GM13977 (cell line): ENCODE measurements at regions not wholly inside any gene's neighbourhood (a gene's known extent, or its start where the extent isn't known, plus 50 kb on each side); places are given as distances from the start of the nearest gene placed in this dataset.

Experiments used
- DNase-seq: peaks from one replicate; pipeline ENCODE4 v3.0.0; 2012; ENCODE audit warnings: low spot score
- CTCF ChIP-seq: IDR thresholded peaks from 2 replicates; pipeline ENCODE4 v1.5.1; 2012; ENCODE audit warnings: mild to moderate bottlenecking, control low read depth; ENCODE audit not compliant: insufficient read depth; ENCODE audit errors: extremely low read depth, missing control alignments
- in situ Hi-C: fragments of 300-500 bp; cut with MboI; formaldehyde crosslinking; loops from one replicate; pipeline ENCODE4 v1.12.0; 2022; ENCODE audit warnings: low sequenced_read_pairs, low pct_unique_long_range_greater_than_20kb, mixed read lengths, inconsistent platforms; ENCODE audit not compliant: unreplicated experiment

- in situ Hi-C loops, result no loop called here
- no peak for DNase-seq
- no peak for TF ChIP-seq CTCF
Observed at GRCh38 chr7:131032786-131033185, 294.9 kb upstream of the MKLN1 start.

- in situ Hi-C loops, result no loop called here
- no peak for DNase-seq
Observed at GRCh38 chr7:131034166-131034881, 293.4 kb upstream of the MKLN1 start.

GRCh38 chr7:131035088-131035770 lies 292.4 kb upstream of the MKLN1 start:
- DNase-seq, result no peak

More at GRCh38 chr7:131034166-131034881, 293.4 kb upstream of the MKLN1 start:
- TF ChIP-seq CTCF, result no peak

GRCh38 chr7:131038153-131038552 lies 289.5 kb upstream of the MKLN1 start:
- no peak for TF ChIP-seq CTCF
- no peak for DNase-seq
- in situ Hi-C loops, result no loop called here

More at GRCh38 chr7:131035088-131035770, 292.4 kb upstream of the MKLN1 start:
- TF ChIP-seq CTCF, result no peak
- in situ Hi-C loops, result no loop called here

- in situ Hi-C loops, result no loop called here
- no peak for TF ChIP-seq CTCF
- no peak for DNase-seq
Observed at GRCh38 chr7:131039355-131039762, 288.3 kb upstream of the MKLN1 start.

GRCh38 chr7:131039836-131040235 lies 287.8 kb upstream of the MKLN1 start:
- TF ChIP-seq CTCF, result no peak
- no peak for DNase-seq
- in situ Hi-C loops, result no loop called here
